GM12892 (cell line): ENCODE measurements at regions not wholly inside any gene's neighbourhood (a gene's known extent, or its start where the extent isn't known, plus 50 kb on each side); places are given as distances from the start of the nearest gene placed in this dataset.

Experiments used
- POLR2A ChIP-seq: IDR thresholded peaks from 2 replicates; pipeline ENCODE4 v1.6.1; 2011; ENCODE audit warnings: low read depth, low read length, control low read depth
- POLR2AphosphoS5 ChIP-seq: IDR thresholded peaks from 2 replicates; pipeline ENCODE4 v1.6.1; 2011; ENCODE audit warnings: low read depth, low read length, control low read depth

GRCh38 chr19:7415857-7416371 lies 67.2 kb downstream of the ARHGEF18 start:
- TF ChIP-seq POLR2AphosphoS5 (no peak), POLR2A (no peak)
